Chondrocyte (in vitro differentiated cells): ENCODE measurements at regions not wholly inside any gene's neighbourhood (a gene's known extent, or its start where the extent isn't known, plus 50 kb on each side); places are given as distances from the start of the nearest gene placed in this dataset.

Experiments used
- DNase-seq: peaks from one replicate; pipeline ENCODE4 v3.0.0; 2021; ENCODE audit warnings: mixed read lengths, low spot score
- H3K27ac Mint-ChIP-seq: one replicate; pipeline ENCODE4 v1.8.0; 2021; ENCODE audit warnings: mild to moderate bottlenecking, moderate library complexity, mixed read lengths; ENCODE audit not compliant: unreplicated experiment
- H3K27me3 Mint-ChIP-seq: 2 replicates; pipeline ENCODE4 v1.8.0; 2021; ENCODE audit warnings: low read depth, mixed read lengths
- H3K36me3 Mint-ChIP-seq: 2 replicates; pipeline ENCODE4 v1.8.0; 2021; ENCODE audit warnings: low read depth, mixed read lengths
- H3K4me1 Mint-ChIP-seq: 2 replicates; pipeline ENCODE4 v1.8.0; 2021; ENCODE audit warnings: low read depth, mild to moderate bottlenecking, mixed read lengths
- H3K4me3 Mint-ChIP-seq: one replicate; pipeline ENCODE4 v1.8.0; 2021; ENCODE audit warnings: mild to moderate bottlenecking, moderate library complexity, mixed read lengths; ENCODE audit not compliant: unreplicated experiment
- H3K9me3 Mint-ChIP-seq: 2 replicates; pipeline ENCODE4 v1.8.0; 2021; ENCODE audit warnings: low read depth, mixed read lengths
- TF ChIP-seq, protein P1 (sequence below): fragments of 200-600 bp; sonication (generic); IDR thresholded peaks from 2 replicates; pipeline ENCODE4 v1.5.0; 2021; ENCODE audit warnings: antibody characterized with exemption, mild to moderate bottlenecking, moderate library complexity

DNA sequence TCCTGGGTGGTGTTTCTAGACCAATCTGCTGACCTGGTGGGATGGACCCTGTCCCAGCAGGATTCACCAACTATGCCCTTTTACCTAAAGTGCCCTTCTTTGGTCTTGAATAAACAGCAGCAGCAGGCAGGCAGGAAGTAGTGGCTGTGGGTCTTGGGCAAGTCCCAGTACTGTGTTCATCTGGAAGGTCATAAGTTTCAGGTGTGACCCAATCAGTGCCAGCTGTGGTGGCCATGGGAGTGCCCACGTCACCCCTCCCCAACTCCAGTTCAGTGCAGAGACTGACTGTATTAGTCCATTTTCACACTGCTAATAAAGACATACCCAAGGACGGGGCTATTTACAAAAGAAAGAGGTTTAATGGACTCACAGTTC, 148.3 kb upstream of the SRD5A2 start:
- no peaks in the 10 kb centered on the region for H3K4me1 Mint-ChIP-seq
- no peak overlapping the region for H3K27ac Mint-ChIP-seq
- no peak overlapping the region for H3K4me3 Mint-ChIP-seq
- TF ChIP-seq, protein P1, sequence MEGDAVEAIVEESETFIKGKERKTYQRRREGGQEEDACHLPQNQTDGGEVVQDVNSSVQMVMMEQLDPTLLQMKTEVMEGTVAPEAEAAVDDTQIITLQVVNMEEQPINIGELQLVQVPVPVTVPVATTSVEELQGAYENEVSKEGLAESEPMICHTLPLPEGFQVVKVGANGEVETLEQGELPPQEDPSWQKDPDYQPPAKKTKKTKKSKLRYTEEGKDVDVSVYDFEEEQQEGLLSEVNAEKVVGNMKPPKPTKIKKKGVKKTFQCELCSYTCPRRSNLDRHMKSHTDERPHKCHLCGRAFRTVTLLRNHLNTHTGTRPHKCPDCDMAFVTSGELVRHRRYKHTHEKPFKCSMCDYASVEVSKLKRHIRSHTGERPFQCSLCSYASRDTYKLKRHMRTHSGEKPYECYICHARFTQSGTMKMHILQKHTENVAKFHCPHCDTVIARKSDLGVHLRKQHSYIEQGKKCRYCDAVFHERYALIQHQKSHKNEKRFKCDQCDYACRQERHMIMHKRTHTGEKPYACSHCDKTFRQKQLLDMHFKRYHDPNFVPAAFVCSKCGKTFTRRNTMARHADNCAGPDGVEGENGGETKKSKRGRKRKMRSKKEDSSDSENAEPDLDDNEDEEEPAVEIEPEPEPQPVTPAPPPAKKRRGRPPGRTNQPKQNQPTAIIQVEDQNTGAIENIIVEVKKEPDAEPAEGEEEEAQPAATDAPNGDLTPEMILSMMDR = no peak
- H3K27me3 Mint-ChIP-seq = peaks cover 6% of the 10 kb centered on the region
- H3K36me3 Mint-ChIP-seq = no peaks in the 10 kb centered on the region
- DNase-seq = no peak
- peaks cover 18% of the 10 kb centered on the region for H3K9me3 Mint-ChIP-seq

- no peak for DNase-seq
- TF ChIP-seq, protein P1 = no peak
- H3K27me3 Mint-ChIP-seq = peaks cover 6% of the 10 kb centered on the region
- no peak overlapping the region for H3K27ac Mint-ChIP-seq
- no peaks in the 10 kb centered on the region for H3K36me3 Mint-ChIP-seq
- no peaks in the 10 kb centered on the region for H3K4me1 Mint-ChIP-seq
- no peak overlapping the region for H3K4me3 Mint-ChIP-seq
- H3K9me3 Mint-ChIP-seq = peaks cover 18% of the 10 kb centered on the region
Measured at GRCh38 chr2:31728406-31729064, 147.8 kb upstream of the SRD5A2 start.

- H3K36me3 Mint-ChIP-seq = no peaks in the 10 kb centered on the region
- H3K27me3 Mint-ChIP-seq = peaks cover 10% of the 10 kb centered on the region
- H3K4me3 Mint-ChIP-seq = no peak overlapping the region
- H3K9me3 Mint-ChIP-seq = peaks cover 18% of the 10 kb centered on the region
- H3K27ac Mint-ChIP-seq = no peak overlapping the region
- TF ChIP-seq, protein P1 = no peak
- no peaks in the 10 kb centered on the region for H3K4me1 Mint-ChIP-seq
- DNase-seq = no peak
Measured at GRCh38 chr2:31726457-31726856, 145.7 kb upstream of the SRD5A2 start.

- TF ChIP-seq, protein P1 = no peak
- Mint-ChIP-seq H3K27me3 (peaks cover 9% of the 10 kb centered on the region), H3K27ac (no peak overlapping the region), H3K4me1 (no peaks in the 10 kb centered on the region), H3K9me3 (peaks cover 18% of the 10 kb centered on the region), H3K4me3 (no peak overlapping the region), H3K36me3 (no peaks in the 10 kb centered on the region)
- DNase-seq = no peak
Measured at GRCh38 chr2:31725444-31725843, 144.7 kb upstream of the SRD5A2 start.

DNA sequence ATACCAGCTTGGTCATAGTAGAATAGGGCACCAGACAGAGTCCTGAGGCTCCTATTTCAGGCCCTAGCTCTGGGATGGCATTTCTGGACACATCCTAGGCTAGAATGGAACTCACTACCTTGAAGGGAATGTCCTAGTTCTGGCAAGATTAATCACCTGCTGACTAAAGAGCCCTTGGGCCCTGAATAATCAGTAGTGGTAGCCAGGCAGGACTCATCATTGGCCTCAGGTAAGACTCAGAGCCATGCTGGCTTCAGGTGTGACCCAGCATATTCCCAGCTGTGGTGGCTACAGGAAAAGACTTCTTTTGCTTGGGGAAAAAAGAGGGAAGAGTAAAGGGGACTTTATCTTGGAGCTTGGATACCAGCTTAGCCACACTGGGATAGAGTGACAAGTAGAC, 131.0 kb upstream of the SRD5A2 start:
- Mint-ChIP-seq H3K27me3 (peaks cover 4% of the 10 kb centered on the region), H3K27ac (no peak overlapping the region), H3K4me1 (no peaks in the 10 kb centered on the region), H3K9me3 (no peaks in the 10 kb centered on the region), H3K4me3 (no peak overlapping the region), H3K36me3 (no peaks in the 10 kb centered on the region)
- TF ChIP-seq, protein P1 = no peak
- no peak for DNase-seq
